HepG2 (cell line): ENCODE measurements at regions not wholly inside any gene's neighbourhood (a gene's known extent, or its start where the extent isn't known, plus 50 kb on each side); places are given as distances from the start of the nearest gene placed in this dataset.

ENCODE experiments used
- ATAC-seq: fragments of 200-7000 bp; cut with Tn5 transposase; 3 replicates; pipeline ENCODE4 v1.9.1; 2020; ENCODE audit warnings: mild to moderate bottlenecking, moderate library complexity
- BruUV-seq: library from RNA; stranded (reverse); fragments of 400-500 nt; replicated peaks from 2 replicates; lab custom pipeline; 2021; lab: Mats Ljungman, UMichigan
- CTCF ChIA-PET: fragments of 300-600 bp; formaldehyde crosslinking; extraction: SDS; loops from one replicate; lab custom pipeline; 2021; ENCODE audit warnings: low total read pairs, inconsistent platforms, low intra/inter-chr PET ratio; lab: Yijun Ruan, JAX
- POLR2A ChIA-PET: fragments of 350-600 bp; sonication (Branson Sonifier 250); formaldehyde crosslinking; loops from one replicate; lab custom pipeline; 2020; ENCODE audit warnings: antibody characterized with exemption, inconsistent platforms; lab: Yijun Ruan, JAX
- DNase-seq: peaks from one replicate; pipeline ENCODE4 v3.0.0-alpha.2; 2015; ENCODE audit warnings: low spot score
- FAIRE-seq: peaks from 3 replicates; lab custom pipeline; 2011; peaks lifted over from hg19 to GRCh38; lab: Jason Lieb, UNC
- H2AFZ ChIP-seq: one replicate; pipeline ENCODE4 v1.6.1; 2011; ENCODE audit warnings: low read length, inconsistent platforms
- H3K27ac ChIP-seq: fragments of 300-600 bp; 3 replicates; pipeline ENCODE4 v1.8.0; 2011; ENCODE audit warnings: mixed run types, mild to moderate bottlenecking, mixed read lengths, low read length, inconsistent platforms; ENCODE audit not compliant: insufficient read depth; ENCODE audit errors: extremely low read length
- H3K27me3 ChIP-seq, 2 experiments: fragments of 200-600 bp in 1 of 2; 2 replicates in 1 of 2; 3 replicates in 1 of 2; pipeline versions ENCODE4 v1.6.0 to v1.8.0; 2011; ENCODE audit warnings: low read length in 2 of 2, mild to moderate bottlenecking in 2 of 2, moderate library complexity in 2 of 2, inconsistent platforms in 1 of 2; ENCODE audit not compliant: insufficient read depth in 2 of 2, control insufficient read depth in 1 of 2
- H3K36me3 ChIP-seq, 2 experiments: fragments of 200-600 bp in 1 of 2; replicated peaks in 1 of 2; 2 replicates in 1 of 2; 3 replicates in 1 of 2; pipeline versions ENCODE4 v1.5.1 to v1.8.0; 2011; ENCODE audit warnings: low read length in 2 of 2, inconsistent platforms in 1 of 2; ENCODE audit not compliant: insufficient read depth in 2 of 2, control insufficient read depth in 1 of 2
- H3K4me1 ChIP-seq: 2 replicates; pipeline ENCODE4 v1.5.1; 2012; ENCODE audit warnings: low read length, inconsistent platforms; ENCODE audit not compliant: insufficient read depth
- H3K4me2 ChIP-seq: 2 replicates; pipeline ENCODE4 v1.6.0; 2011; ENCODE audit warnings: low read depth, low read length, inconsistent platforms
- H3K4me3 ChIP-seq, 3 experiments: fragments of 200-600 bp in 1 of 3; sonication (generic), shearing (Covaris generic) in 1 of 3; replicated peaks in 1 of 3; 2 replicates each; pipeline ENCODE4 v1.5.1; 2011 to 2016; ENCODE audit warnings: low read length in 3 of 3, inconsistent platforms in 2 of 3, low read depth in 2 of 3, mild to moderate bottlenecking in 2 of 3, control low read depth in 1 of 3, mixed read lengths in 1 of 3; ENCODE audit not compliant: insufficient read depth in 1 of 3
- H3K79me2 ChIP-seq: one replicate; pipeline ENCODE4 v1.6.1; 2011; ENCODE audit warnings: low read length, inconsistent platforms; ENCODE audit not compliant: insufficient read depth
- H3K9ac ChIP-seq: 2 replicates; pipeline ENCODE4 v1.6.0; 2011; ENCODE audit warnings: mild to moderate bottlenecking, low read depth, low read length, inconsistent platforms; ENCODE audit not compliant: insufficient read depth
- H3K9me3 ChIP-seq: 2 replicates; pipeline ENCODE4 v1.5.1; 2012; ENCODE audit warnings: mild to moderate bottlenecking, low read length
- H4K20me1 ChIP-seq: 2 replicates; pipeline ENCODE4 v1.6.0; 2011; ENCODE audit warnings: inconsistent platforms, mild to moderate bottlenecking, low read length, moderate library complexity; ENCODE audit not compliant: insufficient read depth
- HNF4G ChIP-seq, 2 experiments: sonication (generic) in 1 of 2; formaldehyde crosslinking in 1 of 2; IDR thresholded peaks; 2 replicates each; pipeline versions ENCODE4 v1.4.0 to v1.6.1; 2011 to 2020; ENCODE audit warnings: borderline replicate concordance in 2 of 2, low read depth in 2 of 2, mild to moderate bottlenecking in 2 of 2, low read length in 1 of 2, missing genetic modification reagents in 1 of 2, moderate library complexity in 1 of 2
- HNRNPH1 ChIP-seq: fragments of 200-400 bp; formaldehyde crosslinking; optimal IDR thresholded peaks from 2 replicates; pipeline ENCODE3; 2017; ENCODE audit warnings: mild to moderate bottlenecking, low read depth, low read length
- HNRNPL ChIP-seq: fragments of 200-400 bp; formaldehyde crosslinking; IDR thresholded peaks from 2 replicates; pipeline ENCODE4 v1.6.1; 2017; ENCODE audit warnings: mild to moderate bottlenecking, low read depth, low read length
- NR2C2 ChIP-seq: sonication (generic); formaldehyde crosslinking; IDR thresholded peaks from 2 replicates; pipeline ENCODE4 v1.4.0; 2020; ENCODE audit warnings: missing genetic modification reagents, mild to moderate bottlenecking, moderate library complexity, borderline replicate concordance
- RBM22 ChIP-seq: fragments of 200-400 bp; formaldehyde crosslinking; optimal IDR thresholded peaks from 2 replicates; pipeline ENCODE3; 2017; ENCODE audit warnings: mild to moderate bottlenecking, low read length, moderate library complexity
- SAFB2 ChIP-seq: sonication (generic); formaldehyde crosslinking; IDR thresholded peaks from 2 replicates; pipeline ENCODE4 v1.5.1; 2020; ENCODE audit warnings: missing genetic modification reagents, low read depth, mild to moderate bottlenecking, borderline replicate concordance
- TBP ChIP-seq: sonication (generic); formaldehyde crosslinking; IDR thresholded peaks from 2 replicates; pipeline ENCODE4 v1.5.0; 2020; ENCODE audit warnings: missing genetic modification reagents
- TEAD3 ChIP-seq: optimal IDR thresholded peaks from 2 replicates; pipeline ENCODE3; 2016; ENCODE audit warnings: borderline replicate concordance
- THAP9 ChIP-seq: sonication (generic); formaldehyde crosslinking; IDR thresholded peaks from 2 replicates; pipeline ENCODE4; 2020; ENCODE audit warnings: missing genetic modification reagents, mild to moderate bottlenecking, borderline replicate concordance
- TSC22D2 ChIP-seq: sonication (generic); formaldehyde crosslinking; IDR thresholded peaks from 2 replicates; pipeline ENCODE4 v1.5.1; 2020; ENCODE audit warnings: missing genetic modification reagents, mild to moderate bottlenecking, borderline replicate concordance
- ZNF513 ChIP-seq: sonication (generic); formaldehyde crosslinking; conservative IDR thresholded peaks from 2 replicates; pipeline ENCODE4 v1.5.0; 2020; ENCODE audit warnings: missing genetic modification reagents
- WGBS: methylation state at CpG from one replicate; pipeline ENCODE4 v1.1.6; 2017; ENCODE audit warnings: low lambda C conversion rate; 5-methylcytosine and 5-hydroxymethylcytosine counted together
- in situ Hi-C: cut with HindIII; loops from 2 replicates; pipeline ENCODE4 v1.10.0; 2017; ENCODE audit warnings: low pct_unique_long_range_greater_than_20kb; ENCODE audit not compliant: extremely low pct_ligation_motif_present
- intact Hi-C: fragments of 100-400 bp; cut with micrococcal nuclease; formaldehyde crosslinking; loops from one replicate; pipeline ENCODE4 v1.10.0; 2022; ENCODE audit not compliant: unreplicated experiment

GRCh38 chr3:20898962-20899361 is 713.0 kb upstream of the SGO1 start:
- H3K9me3 ChIP-seq: peaks cover 81% of the 10 kb centered on the region
- DNase-seq (no peak), ATAC-seq (no peak), FAIRE-seq (no peak)
- no peaks in the 10 kb centered on the region for H3K79me2 ChIP-seq
- H3K9ac ChIP-seq: no peak overlapping the region
- no peak overlapping the region for H3K4me3 ChIP-seq
- BruUV-seq: no TSS peak
- WGBS: 0% methylated on average over 2 of the region's 2 CpGs
- ChIA-PET CTCF (no interaction called here), POLR2A (no interaction called here)
- H4K20me1 ChIP-seq: no peaks in the 10 kb centered on the region
- no peaks in the 10 kb centered on the region for H3K36me3 ChIP-seq
- in situ Hi-C loops: no loop called here
- H3K4me2 ChIP-seq: no peak overlapping the region
- H3K4me1 ChIP-seq: no peaks in the 10 kb centered on the region
- no peak overlapping the region for H2AFZ ChIP-seq
- no peaks in the 10 kb centered on the region for H3K27me3 ChIP-seq
- intact Hi-C loops: no loop called here
- TF ChIP-seq TSC22D2 (CRISPR knock-in tag): no peak
- TF ChIP-seq RBM22: no peak
- no peak for TF ChIP-seq HNRNPH1
- TF ChIP-seq TEAD3: no peak
- no peak for TF ChIP-seq HNF4G (IDR thresholded peaks at IDR 0.05; ENCODE audit: borderline replicate concordance, low read depth, low read length)
- TF ChIP-seq HNF4G (CRISPR knock-in tag; IDR thresholded peaks at IDR 0.05; ENCODE audit: borderline replicate concordance, low read depth): no peak
- no peak for TF ChIP-seq SAFB2 (CRISPR knock-in tag)
- no peak for TF ChIP-seq THAP9 (CRISPR knock-in tag)
- no peak for TF ChIP-seq TBP (CRISPR knock-in tag)
- no peak for TF ChIP-seq NR2C2 (CRISPR knock-in tag)
- no peak for TF ChIP-seq ZNF513 (CRISPR knock-in tag)
- no peak for TF ChIP-seq HNRNPL
- TF ChIP-seq, all 625 proteins: peak for 0
- no peak overlapping the region for H3K27ac ChIP-seq
